HepG2 (cell line): ENCODE measurements at regions not wholly inside any gene's neighbourhood (a gene's known extent, or its start where the extent isn't known, plus 50 kb on each side); places are given as distances from the start of the nearest gene placed in this dataset.

Source experiments
- FOXK2 ChIP-seq: fragments of 450-650 bp; IDR thresholded peaks from 2 replicates; pipeline ENCODE4 v1.6.1; 2016
- FOXP4 ChIP-seq: sonication (generic); formaldehyde crosslinking; IDR thresholded peaks from 2 replicates; pipeline ENCODE4 v1.4.0; 2020; ENCODE audit warnings: missing genetic modification reagents
- POLR2A ChIP-seq, 2 experiments: IDR thresholded peaks; 2 replicates each; pipeline ENCODE4 v1.6.1; 2011; ENCODE audit warnings: low read depth in 2 of 2, low read length in 2 of 2, mild to moderate bottlenecking in 1 of 2, moderate library complexity in 1 of 2; ENCODE audit not compliant: insufficient read depth in 1 of 2
- ZNF709 ChIP-seq: sonication (generic); formaldehyde crosslinking; IDR thresholded peaks from 2 replicates; pipeline ENCODE4 v1.5.0; 2020; ENCODE audit warnings: mild to moderate bottlenecking, missing genetic modification reagents

GRCh38 chr10:21212912-21213311, 312.6 kb downstream of the SKIDA1 start:
- TF ChIP-seq FOXP4 (CRISPR knock-in tag), result no peak
- TF ChIP-seq POLR2A (IDR thresholded peaks at IDR 0.05; ENCODE audit: insufficient read depth in 1 of 2, low read depth in 2 of 2, low read length in 2 of 2), result no peak
- no peak for TF ChIP-seq FOXK2
- no peak for TF ChIP-seq ZNF709 (CRISPR knock-in tag)
